ENCODE measurements at regions not wholly inside any gene's neighbourhood (a gene's known extent, or its start where the extent isn't known, plus 50 kb on each side); places are given as distances from the start of the nearest gene placed in this dataset.

DNA sequence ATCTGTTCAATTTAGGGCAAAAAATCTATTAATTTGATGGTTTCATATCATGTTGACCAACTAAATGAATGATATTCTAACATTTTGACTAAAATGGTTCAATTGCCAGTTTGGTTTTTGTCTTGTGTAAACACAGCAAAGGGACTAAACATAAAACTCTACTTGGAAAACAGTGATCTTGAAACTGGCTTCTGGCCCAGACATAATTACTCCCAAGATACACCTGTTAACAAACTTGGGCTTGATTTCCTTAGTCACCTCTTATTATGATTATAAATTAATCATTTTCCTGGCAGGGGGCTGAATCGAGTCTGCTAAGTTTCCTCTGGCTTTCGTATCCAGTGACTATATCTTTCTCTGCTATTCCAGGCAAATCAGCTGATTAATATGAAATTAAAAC, 78.0 kb upstream of the OXGR1 start:
- TF ChIP-seq POLR2A (IDR thresholded peaks at IDR 0.05), result no peak
- TF ChIP-seq, protein P1, sequence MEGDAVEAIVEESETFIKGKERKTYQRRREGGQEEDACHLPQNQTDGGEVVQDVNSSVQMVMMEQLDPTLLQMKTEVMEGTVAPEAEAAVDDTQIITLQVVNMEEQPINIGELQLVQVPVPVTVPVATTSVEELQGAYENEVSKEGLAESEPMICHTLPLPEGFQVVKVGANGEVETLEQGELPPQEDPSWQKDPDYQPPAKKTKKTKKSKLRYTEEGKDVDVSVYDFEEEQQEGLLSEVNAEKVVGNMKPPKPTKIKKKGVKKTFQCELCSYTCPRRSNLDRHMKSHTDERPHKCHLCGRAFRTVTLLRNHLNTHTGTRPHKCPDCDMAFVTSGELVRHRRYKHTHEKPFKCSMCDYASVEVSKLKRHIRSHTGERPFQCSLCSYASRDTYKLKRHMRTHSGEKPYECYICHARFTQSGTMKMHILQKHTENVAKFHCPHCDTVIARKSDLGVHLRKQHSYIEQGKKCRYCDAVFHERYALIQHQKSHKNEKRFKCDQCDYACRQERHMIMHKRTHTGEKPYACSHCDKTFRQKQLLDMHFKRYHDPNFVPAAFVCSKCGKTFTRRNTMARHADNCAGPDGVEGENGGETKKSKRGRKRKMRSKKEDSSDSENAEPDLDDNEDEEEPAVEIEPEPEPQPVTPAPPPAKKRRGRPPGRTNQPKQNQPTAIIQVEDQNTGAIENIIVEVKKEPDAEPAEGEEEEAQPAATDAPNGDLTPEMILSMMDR (IDR thresholded peaks at IDR 0.05), result no peak
